Upper lobe of left lung (tissue), 6 donors: ENCODE measurements at regions not wholly inside any gene's neighbourhood (a gene's known extent, or its start where the extent isn't known, plus 50 kb on each side); places are given as distances from the start of the nearest gene placed in this dataset.

Experiments used
- ATAC-seq, 2 donors: fragments of 200-7000 bp; cut with Tn5 transposase; one replicate each; pipeline ENCODE4 v1.9.1; 2022; ENCODE audit warnings: mild to moderate bottlenecking in 2 of 2, moderate library complexity in 2 of 2; ENCODE audit not compliant: low FRiP score in 2 of 2
- DNase-seq, 2 donors: peaks; one replicate each; pipeline ENCODE4 v3.0.0-alpha.2; 2019 to 2020
- H3K27ac ChIP-seq, 4 donors: fragments of 200-600 bp; sonication (generic); one replicate each; pipeline ENCODE4 v1.5.1; 2016 to 2019
- H3K27me3 ChIP-seq, 4 donors: fragments of 200-600 bp; sonication (generic); one replicate each; pipeline ENCODE4 v1.5.1; 2017 to 2019
- H3K36me3 ChIP-seq, 4 donors: fragments of 200-600 bp; sonication (generic); one replicate each; pipeline ENCODE4 v1.5.1; 2016 to 2019
- H3K4me1 ChIP-seq, 4 donors: fragments of 200-600 bp; sonication (generic); one replicate each; pipeline ENCODE4 v1.5.1; 2018 to 2019
- H3K4me3 ChIP-seq, 4 donors: fragments of 200-600 bp; sonication (generic); one replicate each; pipeline ENCODE4 v1.5.1; 2017 to 2019; ENCODE audit warnings: mild to moderate bottlenecking in 2 of 4, moderate library complexity in 1 of 4
- H3K9me3 ChIP-seq, 4 donors: fragments of 200-600 bp; sonication (generic); one replicate each; pipeline ENCODE4 v1.5.1; 2018 to 2019
- CTCF ChIP-seq, 6 experiments: fragments of 450-650 bp in 4 of 6; fragments of 200-600 bp in 2 of 6; sonication (generic) in 2 of 6; IDR thresholded peaks; one replicate each; pipeline ENCODE4 v1.5.1; 2016 to 2019; ENCODE audit warnings: antibody characterized with exemption in 6 of 6
- EP300 ChIP-seq, 4 donors: sonication (generic); formaldehyde crosslinking; IDR thresholded peaks; one replicate each; pipeline ENCODE4 v1.5.1; 2017; ENCODE audit warnings: antibody characterized with exemption in 4 of 4, control low read depth in 2 of 4
- POLR2A ChIP-seq, 4 donors: fragments of 450-650 bp; IDR thresholded peaks; one replicate each; pipeline ENCODE4 v1.5.1; 2016 to 2017; ENCODE audit warnings: antibody characterized with exemption in 4 of 4, mild to moderate bottlenecking in 2 of 4
- POLR2AphosphoS5 ChIP-seq, 2 donors: sonication (generic); formaldehyde crosslinking; IDR thresholded peaks; one replicate each; pipeline ENCODE4 v1.5.1; 2017; ENCODE audit warnings: antibody characterized with exemption in 2 of 2
- WGBS, 2 donors: methylation state at CpG; one replicate each; pipeline ENCODE4 v1.1.5; 2017 to 2018; 5-methylcytosine and 5-hydroxymethylcytosine counted together
- donor health status: DM: no; HTN: no; CAD: no; lungs with moderate emphysema.
- donor health status: DM: no; HTN: yes; CAD: no; lungs with severe emphysema.

GRCh38 chr2:221816566-221816965 is 244.5 kb upstream of the EPHA4 start:
- DNase-seq, result no peak
- no peaks in the 10 kb centered on the region for H3K4me1 ChIP-seq
- H3K27me3 ChIP-seq, result no peaks in the 10 kb centered on the region
- H3K4me3 ChIP-seq, result no peak overlapping the region
- H3K9me3 ChIP-seq, result no peaks in the 10 kb centered on the region
- ATAC-seq, result no peak
- no peaks in the 10 kb centered on the region for H3K36me3 ChIP-seq
- 81 to 90% methylated on average over 9 of the region's 9 CpGs for WGBS, 2 donors
- H3K27ac ChIP-seq, result no peak overlapping the region
- no peak for TF ChIP-seq EP300 (IDR thresholded peaks at IDR 0.05)
- no peak for TF ChIP-seq CTCF (IDR thresholded peaks at IDR 0.05)

GRCh38 chr2:221810650-221811049 is 238.5 kb upstream of the EPHA4 start:
- no peak for DNase-seq
- Histone ChIP-seq H3K9me3 (no peaks in the 10 kb centered on the region), H3K27ac (no peak overlapping the region), H3K36me3 (no peaks in the 10 kb centered on the region), H3K27me3 (no peaks in the 10 kb centered on the region), H3K4me1 (no peaks in the 10 kb centered on the region), H3K4me3 (no peak overlapping the region)
- no peak for TF ChIP-seq POLR2A (IDR thresholded peaks at IDR 0.05)
- no peak for TF ChIP-seq POLR2AphosphoS5 (IDR thresholded peaks at IDR 0.05)
- TF ChIP-seq CTCF (IDR thresholded peaks at IDR 0.05), result no peak
- no peak for TF ChIP-seq EP300 (IDR thresholded peaks at IDR 0.05)
- no peak for ATAC-seq

- H3K36me3 ChIP-seq, result no peaks in the 10 kb centered on the region
- H3K4me3 ChIP-seq, result no peak overlapping the region
- DNase-seq, result no peak
- H3K9me3 ChIP-seq, result no peaks in the 10 kb centered on the region
- ATAC-seq, result no peak
- WGBS, 2 donors, result 38 to 41% methylated on average over 4 of the region's 4 CpGs
- H3K27ac ChIP-seq, result no peak overlapping the region
- no peaks in the 10 kb centered on the region for H3K27me3 ChIP-seq
- TF ChIP-seq CTCF (IDR thresholded peaks at IDR 0.05) (no peak), POLR2A (IDR thresholded peaks at IDR 0.05) (no peak), POLR2AphosphoS5 (IDR thresholded peaks at IDR 0.05) (no peak), EP300 (IDR thresholded peaks at IDR 0.05) (no peak)
- no peaks in the 10 kb centered on the region for H3K4me1 ChIP-seq
Observed at GRCh38 chr2:221810245-221810644, 238.1 kb upstream of the EPHA4 start.

- DNase-seq, result no peak
- Histone ChIP-seq H3K27ac (no peak overlapping the region), H3K27me3 (no peaks in the 10 kb centered on the region), H3K36me3 (no peaks in the 10 kb centered on the region), H3K9me3 (no peaks in the 10 kb centered on the region), H3K4me3 (no peak overlapping the region), H3K4me1 (no peaks in the 10 kb centered on the region)
- ATAC-seq, result no peak
- TF ChIP-seq POLR2AphosphoS5 (IDR thresholded peaks at IDR 0.05), result no peak
- 24 to 76% methylated on average over 1 of the region's 1 CpG for WGBS, 2 donors
Observed at GRCh38 chr2:221808488-221808887, 236.4 kb upstream of the EPHA4 start.

- 86 to 95% methylated on average over 1 of the region's 1 CpG for WGBS, 2 donors
- TF ChIP-seq CTCF (IDR thresholded peaks at IDR 0.05) (no peak), POLR2AphosphoS5 (IDR thresholded peaks at IDR 0.05) (no peak), EP300 (IDR thresholded peaks at IDR 0.05) (no peak), POLR2A (IDR thresholded peaks at IDR 0.05) (no peak)
- H3K4me3 ChIP-seq, result no peak overlapping the region
- no peaks in the 10 kb centered on the region for H3K9me3 ChIP-seq
- no peaks in the 10 kb centered on the region for H3K36me3 ChIP-seq
- H3K27ac ChIP-seq, result no peak overlapping the region
- H3K4me1 ChIP-seq, result no peaks in the 10 kb centered on the region
- no peak for DNase-seq
- ATAC-seq, result no peak
- H3K27me3 ChIP-seq, result no peaks in the 10 kb centered on the region
Observed at GRCh38 chr2:221807706-221808105, 235.6 kb upstream of the EPHA4 start.
